ENCODE measurements at regions not wholly inside any gene's neighbourhood (a gene's known extent, or its start where the extent isn't known, plus 50 kb on each side); places are given as distances from the start of the nearest gene placed in this dataset.

- H3K27ac ChIP-seq (ENCODE audit: low read length) = no peak overlapping the region
- no peaks in the 10 kb centered on the region for H3K9me3 ChIP-seq (replicated peaks; ENCODE audit: insufficient read depth, low read length)
- H3K4me2 ChIP-seq (ENCODE audit: low read depth, low read length) = peak overlapping the region; percentile 41; the same call in 1 of the 2 replicates
- H3K36me3 ChIP-seq (replicated peaks; ENCODE audit: insufficient read depth, low read length) = no peaks in the 10 kb centered on the region
- H3K79me2 ChIP-seq (ENCODE audit: low read length) = no peaks in the 10 kb centered on the region
- H3K4me3 ChIP-seq (ENCODE audit: low read length) = 0 out of 2 replicates have a peak overlapping the region, but pooled peaks have one; percentile 5
- H2AFZ ChIP-seq (ENCODE audit: low read length) = 0 out of 2 replicates have a peak overlapping the region, but pooled peaks have one; percentile 48
- no peak overlapping the region for H3K9ac ChIP-seq (ENCODE audit: low read length)
- H3K4me1 ChIP-seq (ENCODE audit: low read length) = no peaks in the 10 kb centered on the region
- H4K20me1 ChIP-seq (ENCODE audit: insufficient read depth, low read length) = no peaks in the 10 kb centered on the region
- no peaks in the 10 kb centered on the region for H3F3A ChIP-seq (ENCODE audit: insufficient read depth, low read length)
- no peaks in the 10 kb centered on the region for H3K9me2 ChIP-seq (replicated peaks; ENCODE audit: insufficient read depth, low read length)
- TF ChIP-seq EZH2phosphoT487 (IDR thresholded peaks at IDR 0.05; ENCODE audit: low read length) (no peak), EZH2 (optimal IDR thresholded peaks at IDR 0.05; ENCODE audit: low read depth, low read length) (no peak)
- TF ChIP-seq, protein P1, sequence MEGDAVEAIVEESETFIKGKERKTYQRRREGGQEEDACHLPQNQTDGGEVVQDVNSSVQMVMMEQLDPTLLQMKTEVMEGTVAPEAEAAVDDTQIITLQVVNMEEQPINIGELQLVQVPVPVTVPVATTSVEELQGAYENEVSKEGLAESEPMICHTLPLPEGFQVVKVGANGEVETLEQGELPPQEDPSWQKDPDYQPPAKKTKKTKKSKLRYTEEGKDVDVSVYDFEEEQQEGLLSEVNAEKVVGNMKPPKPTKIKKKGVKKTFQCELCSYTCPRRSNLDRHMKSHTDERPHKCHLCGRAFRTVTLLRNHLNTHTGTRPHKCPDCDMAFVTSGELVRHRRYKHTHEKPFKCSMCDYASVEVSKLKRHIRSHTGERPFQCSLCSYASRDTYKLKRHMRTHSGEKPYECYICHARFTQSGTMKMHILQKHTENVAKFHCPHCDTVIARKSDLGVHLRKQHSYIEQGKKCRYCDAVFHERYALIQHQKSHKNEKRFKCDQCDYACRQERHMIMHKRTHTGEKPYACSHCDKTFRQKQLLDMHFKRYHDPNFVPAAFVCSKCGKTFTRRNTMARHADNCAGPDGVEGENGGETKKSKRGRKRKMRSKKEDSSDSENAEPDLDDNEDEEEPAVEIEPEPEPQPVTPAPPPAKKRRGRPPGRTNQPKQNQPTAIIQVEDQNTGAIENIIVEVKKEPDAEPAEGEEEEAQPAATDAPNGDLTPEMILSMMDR (IDR thresholded peaks at IDR 0.05; ENCODE audit: low read length) = no peak
- DNase-seq = no peak
- no peaks in the 10 kb centered on the region for H3K27me3 ChIP-seq (replicated peaks; ENCODE audit: insufficient read depth, low read length)
Observed at GRCh38 chrX:121132675-121133074, 85.3 kb downstream of the GLUD2 start.

GRCh38 chrX:121135488-121136207, 88.2 kb downstream of the GLUD2 start:
- Histone ChIP-seq H3K9ac (ENCODE audit: low read length) (no peak overlapping the region), H3F3A (ENCODE audit: insufficient read depth, low read length) (no peaks in the 10 kb centered on the region), H3K27me3 (replicated peaks; ENCODE audit: insufficient read depth, low read length) (no peaks in the 10 kb centered on the region), H3K27ac (ENCODE audit: low read length) (no peak overlapping the region), H3K4me1 (ENCODE audit: low read length) (no peaks in the 10 kb centered on the region), H3K9me3 (replicated peaks; ENCODE audit: insufficient read depth, low read length) (no peaks in the 10 kb centered on the region), H3K4me2 (ENCODE audit: low read depth, low read length) (no peak overlapping the region), H3K79me2 (ENCODE audit: low read length) (no peaks in the 10 kb centered on the region), H2AFZ (ENCODE audit: low read length) (no peak overlapping the region), H3K4me3 (ENCODE audit: low read length) (no peak overlapping the region), H4K20me1 (ENCODE audit: insufficient read depth, low read length) (no peaks in the 10 kb centered on the region), H3K9me2 (replicated peaks; ENCODE audit: insufficient read depth, low read length) (no peaks in the 10 kb centered on the region), H3K36me3 (replicated peaks; ENCODE audit: insufficient read depth, low read length) (no peaks in the 10 kb centered on the region)
- no peak for TF ChIP-seq EZH2phosphoT487 (IDR thresholded peaks at IDR 0.05; ENCODE audit: low read length)
- TF ChIP-seq, protein P1 (IDR thresholded peaks at IDR 0.05; ENCODE audit: low read length) = no peak
- TF ChIP-seq EZH2 (optimal IDR thresholded peaks at IDR 0.05; ENCODE audit: low read depth, low read length) = no peak
- DNase-seq = no peak

- TF ChIP-seq EZH2phosphoT487 (IDR thresholded peaks at IDR 0.05; ENCODE audit: low read length) (no peak), EZH2 (optimal IDR thresholded peaks at IDR 0.05; ENCODE audit: low read depth, low read length) (no peak)
- TF ChIP-seq, protein P1 (IDR thresholded peaks at IDR 0.05; ENCODE audit: low read length) = no peak
- Histone ChIP-seq H3K27me3 (replicated peaks; ENCODE audit: insufficient read depth, low read length) (no peaks in the 10 kb centered on the region), H3K36me3 (replicated peaks; ENCODE audit: insufficient read depth, low read length) (no peaks in the 10 kb centered on the region), H3K9me2 (replicated peaks; ENCODE audit: insufficient read depth, low read length) (no peaks in the 10 kb centered on the region), H3K4me2 (ENCODE audit: low read depth, low read length) (no peak overlapping the region; the same call in 1 of the 2 replicates), H4K20me1 (ENCODE audit: insufficient read depth, low read length) (no peaks in the 10 kb centered on the region), H3K9ac (ENCODE audit: low read length) (no peak overlapping the region), H3F3A (ENCODE audit: insufficient read depth, low read length) (no peaks in the 10 kb centered on the region; the same call in 1 of the 2 replicates), H3K79me2 (ENCODE audit: low read length) (no peaks in the 10 kb centered on the region), H3K4me3 (ENCODE audit: low read length) (no peak overlapping the region), H3K9me3 (replicated peaks; ENCODE audit: insufficient read depth, low read length) (no peaks in the 10 kb centered on the region), H2AFZ (ENCODE audit: low read length) (no peak overlapping the region), H3K4me1 (ENCODE audit: low read length) (peaks cover 11% of the 10 kb centered on the region), H3K27ac (ENCODE audit: low read length) (no peak overlapping the region)
- DNase-seq = peak; percentile 19
Observed at GRCh38 chrX:121146059-121146628, 98.7 kb downstream of the GLUD2 start.
